H1 (cell line): ENCODE measurements at regions not wholly inside any gene's neighbourhood (a gene's known extent, or its start where the extent isn't known, plus 50 kb on each side); places are given as distances from the start of the nearest gene placed in this dataset.

Experiments
- BRCA1 ChIP-seq: IDR thresholded peaks from 2 replicates; pipeline ENCODE4 v1.6.1; 2012; ENCODE audit warnings: low read depth, low read length, improper control_type of control experiment
- EZH2 ChIP-seq: fragments of 200-600 bp; sonication (generic); IDR thresholded peaks from 2 replicates; pipeline ENCODE4 v1.7.1; 2012; ENCODE audit warnings: low read depth, mild to moderate bottlenecking, moderate library complexity, low read length, inconsistent platforms; ENCODE audit not compliant: severe bottlenecking
- JUN ChIP-seq: IDR thresholded peaks from 2 replicates; pipeline ENCODE4 v1.6.1; 2011; ENCODE audit warnings: low read depth, mild to moderate bottlenecking, improper control_type of control experiment, low read length
- MAFK ChIP-seq: IDR thresholded peaks from 2 replicates; pipeline ENCODE4 v1.6.1; 2012; ENCODE audit warnings: low read depth, mild to moderate bottlenecking, improper control_type of control experiment, low read length
- POLR2AphosphoS5 ChIP-seq: IDR thresholded peaks from 2 replicates; pipeline ENCODE4 v1.6.1; 2011; ENCODE audit warnings: low read depth, low read length
- RNF2 ChIP-seq: fragments of 200-900, 300-1000 bp; sonication (generic); IDR thresholded peaks from 2 replicates; pipeline ENCODE4 v1.7.1; 2016; ENCODE audit warnings: borderline replicate concordance, low read depth, mild to moderate bottlenecking, antibody characterized with exemption, low read length; ENCODE audit not compliant: poor library complexity, severe bottlenecking; ENCODE audit errors: missing control alignments
- TAF1 ChIP-seq: IDR thresholded peaks from 2 replicates; pipeline ENCODE4 v1.6.1; 2011; ENCODE audit warnings: mild to moderate bottlenecking, low read depth, low read length
- TBP ChIP-seq: IDR thresholded peaks from 2 replicates; pipeline ENCODE4 v1.6.1; 2011; ENCODE audit warnings: low read depth, low read length, improper control_type of control experiment
- TF ChIP-seq, protein P1 (sequence below), 3 experiments: IDR thresholded peaks; 1 replicate in 2 of 3; 2 replicates in 1 of 3; pipeline versions ENCODE4 v1.5.1 to v1.6.1; 2011; ENCODE audit warnings: low read length in 3 of 3, mild to moderate bottlenecking in 3 of 3, inconsistent platforms in 2 of 3, low read depth in 1 of 3, moderate library complexity in 1 of 3; ENCODE audit not compliant: insufficient read depth in 1 of 3; ENCODE audit errors: control extremely low read depth in 1 of 3
- TF ChIP-seq, protein P2 (sequence below): IDR thresholded peaks from 2 replicates; pipeline ENCODE4 v1.6.1; 2012; ENCODE audit warnings: low read length, inconsistent platforms
- TF ChIP-seq, protein P3 (sequence below): IDR thresholded peaks from 2 replicates; pipeline ENCODE4 v1.6.1; 2011; ENCODE audit warnings: low read depth, mild to moderate bottlenecking, low read length; ENCODE audit not compliant: insufficient read depth

DNA sequence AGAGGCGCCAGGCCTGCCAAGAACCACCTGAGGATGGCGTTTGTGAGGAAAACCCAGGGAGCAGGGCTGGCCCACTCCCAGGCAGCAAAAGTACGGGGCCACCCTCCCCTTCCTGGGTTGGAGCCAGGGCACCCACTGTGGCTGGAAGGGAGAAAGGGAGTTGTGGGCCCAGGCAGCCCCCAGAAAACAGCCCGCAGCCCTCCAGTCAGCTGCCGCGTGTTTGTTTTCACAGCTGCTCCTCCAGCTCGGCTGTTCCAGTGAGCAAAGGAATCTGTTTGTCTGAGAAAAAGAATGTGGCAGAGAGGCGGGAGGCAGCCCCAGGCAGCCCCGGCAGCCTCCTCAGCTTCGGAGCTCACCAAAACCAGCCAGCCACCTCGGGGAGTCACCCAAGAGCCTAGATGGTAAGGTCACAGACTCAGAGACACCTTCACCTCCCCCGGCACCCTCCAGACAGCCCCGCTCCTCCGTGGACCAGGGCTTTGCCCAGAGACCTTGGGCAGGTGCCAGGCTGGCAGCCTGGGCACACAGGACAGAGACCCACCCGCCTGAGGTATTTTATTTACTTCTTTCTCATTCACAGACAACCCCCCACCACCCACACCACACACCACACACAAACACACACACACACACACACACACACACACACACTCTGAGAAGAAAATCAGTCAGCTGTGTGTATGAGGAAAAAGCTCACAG lies 338.1 kb downstream of the BCOR start:
- TF ChIP-seq MAFK (no peak), POLR2AphosphoS5 (no peak), BRCA1 (no peak), RNF2 (no peak), TAF1 (no peak), EZH2 (no peak), JUN (no peak), TBP (no peak)
- TF ChIP-seq, protein P1, sequence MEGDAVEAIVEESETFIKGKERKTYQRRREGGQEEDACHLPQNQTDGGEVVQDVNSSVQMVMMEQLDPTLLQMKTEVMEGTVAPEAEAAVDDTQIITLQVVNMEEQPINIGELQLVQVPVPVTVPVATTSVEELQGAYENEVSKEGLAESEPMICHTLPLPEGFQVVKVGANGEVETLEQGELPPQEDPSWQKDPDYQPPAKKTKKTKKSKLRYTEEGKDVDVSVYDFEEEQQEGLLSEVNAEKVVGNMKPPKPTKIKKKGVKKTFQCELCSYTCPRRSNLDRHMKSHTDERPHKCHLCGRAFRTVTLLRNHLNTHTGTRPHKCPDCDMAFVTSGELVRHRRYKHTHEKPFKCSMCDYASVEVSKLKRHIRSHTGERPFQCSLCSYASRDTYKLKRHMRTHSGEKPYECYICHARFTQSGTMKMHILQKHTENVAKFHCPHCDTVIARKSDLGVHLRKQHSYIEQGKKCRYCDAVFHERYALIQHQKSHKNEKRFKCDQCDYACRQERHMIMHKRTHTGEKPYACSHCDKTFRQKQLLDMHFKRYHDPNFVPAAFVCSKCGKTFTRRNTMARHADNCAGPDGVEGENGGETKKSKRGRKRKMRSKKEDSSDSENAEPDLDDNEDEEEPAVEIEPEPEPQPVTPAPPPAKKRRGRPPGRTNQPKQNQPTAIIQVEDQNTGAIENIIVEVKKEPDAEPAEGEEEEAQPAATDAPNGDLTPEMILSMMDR (IDR thresholded peaks at IDR 0.05; ENCODE audit: control extremely low read depth in 1 of 3, insufficient read depth in 1 of 3, low read depth in 1 of 3, low read length in 3 of 3), result no peak
- TF ChIP-seq, protein P2, sequence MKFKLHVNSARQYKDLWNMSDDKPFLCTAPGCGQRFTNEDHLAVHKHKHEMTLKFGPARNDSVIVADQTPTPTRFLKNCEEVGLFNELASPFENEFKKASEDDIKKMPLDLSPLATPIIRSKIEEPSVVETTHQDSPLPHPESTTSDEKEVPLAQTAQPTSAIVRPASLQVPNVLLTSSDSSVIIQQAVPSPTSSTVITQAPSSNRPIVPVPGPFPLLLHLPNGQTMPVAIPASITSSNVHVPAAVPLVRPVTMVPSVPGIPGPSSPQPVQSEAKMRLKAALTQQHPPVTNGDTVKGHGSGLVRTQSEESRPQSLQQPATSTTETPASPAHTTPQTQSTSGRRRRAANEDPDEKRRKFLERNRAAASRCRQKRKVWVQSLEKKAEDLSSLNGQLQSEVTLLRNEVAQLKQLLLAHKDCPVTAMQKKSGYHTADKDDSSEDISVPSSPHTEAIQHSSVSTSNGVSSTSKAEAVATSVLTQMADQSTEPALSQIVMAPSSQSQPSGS, result no peak
- TF ChIP-seq, protein P3, sequence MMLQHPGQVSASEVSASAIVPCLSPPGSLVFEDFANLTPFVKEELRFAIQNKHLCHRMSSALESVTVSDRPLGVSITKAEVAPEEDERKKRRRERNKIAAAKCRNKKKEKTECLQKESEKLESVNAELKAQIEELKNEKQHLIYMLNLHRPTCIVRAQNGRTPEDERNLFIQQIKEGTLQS, result no peak
